Neural progenitor cell (in vitro differentiated cells): ENCODE measurements at regions not wholly inside any gene's neighbourhood (a gene's known extent, or its start where the extent isn't known, plus 50 kb on each side); places are given as distances from the start of the nearest gene placed in this dataset.
A peak's percentile ranks its signal among the peaks of the same experiment; 100 is the strongest.

Experiments
- DNase-seq: peaks from one replicate; pipeline ENCODE4 v3.0.0-alpha.2; 2016; ENCODE audit warnings: low spot score
- H2AFZ ChIP-seq: fragments of 200-600 bp; sonication (generic); replicated peaks from 2 replicates; pipeline ENCODE4 v1.6.1; 2016; ENCODE audit warnings: antibody characterized with exemption
- H3F3A ChIP-seq: fragments of 200-600 bp; sonication (generic); 2 replicates; pipeline ENCODE4 v1.6.1; 2016; ENCODE audit warnings: antibody characterized with exemption, low read depth
- H3K27ac ChIP-seq: fragments of 200-600 bp; sonication (generic); 2 replicates; pipeline ENCODE4 v1.5.1; 2016; ENCODE audit warnings: mild to moderate bottlenecking
- H3K27me3 ChIP-seq: fragments of 200-600 bp; sonication (generic); 2 replicates; pipeline ENCODE4 v1.6.1; 2016; ENCODE audit warnings: mild to moderate bottlenecking, moderate library complexity
- H3K36me3 ChIP-seq: fragments of 200-600 bp; sonication (generic); 2 replicates; pipeline ENCODE4 v1.5.1; 2016
- H3K4me1 ChIP-seq: fragments of 200-600 bp; sonication (generic); 2 replicates; pipeline ENCODE4 v1.6.1; 2016; ENCODE audit warnings: mixed run types
- H3K4me2 ChIP-seq: fragments of 200-600 bp; sonication (generic); 2 replicates; pipeline ENCODE4 v1.6.1; 2016
- H3K4me3 ChIP-seq: fragments of 200-600 bp; sonication (generic); 2 replicates; pipeline ENCODE4 v1.5.1; 2016
- H3K79me2 ChIP-seq: fragments of 200-600 bp; sonication (generic); 2 replicates; pipeline ENCODE4 v1.6.1; 2016; ENCODE audit warnings: low read depth
- H3K9ac ChIP-seq: fragments of 200-600 bp; sonication (generic); 2 replicates; pipeline ENCODE4 v1.6.1; 2016
- H3K9me3 ChIP-seq: fragments of 200-600 bp; sonication (generic); 2 replicates; pipeline ENCODE4 v1.5.1; 2016; ENCODE audit warnings: low read depth
- H4K20me1 ChIP-seq: fragments of 200-600 bp; sonication (generic); 2 replicates; pipeline ENCODE4 v1.6.1; 2016; ENCODE audit warnings: low read depth
- H3K27ac Mint-ChIP-seq: 3 replicates; pipeline ENCODE4 v1.8.0; 2021; ENCODE audit warnings: mixed read lengths
- H3K27me3 Mint-ChIP-seq: 2 replicates; pipeline ENCODE4 v1.8.0; 2022; ENCODE audit warnings: low read depth, mild to moderate bottlenecking, inconsistent platforms, moderate library complexity, mixed read lengths; ENCODE audit not compliant: insufficient read depth
- H3K36me3 Mint-ChIP-seq: 3 replicates; pipeline ENCODE4 v1.8.0; 2021; ENCODE audit warnings: mixed read lengths
- H3K4me1 Mint-ChIP-seq: 3 replicates; pipeline ENCODE4 v1.8.0; 2021; ENCODE audit warnings: mixed read lengths
- H3K4me3 Mint-ChIP-seq: 3 replicates; pipeline ENCODE4 v1.8.0; 2021; ENCODE audit warnings: mild to moderate bottlenecking, moderate library complexity, mixed read lengths
- H3K9me3 Mint-ChIP-seq: 3 replicates; pipeline ENCODE4 v1.8.0; 2020; ENCODE audit warnings: mixed read lengths
- CTCF ChIP-seq: fragments of 200-600 bp; sonication (generic); IDR thresholded peaks from 2 replicates; pipeline ENCODE4 v1.5.1; 2017; ENCODE audit warnings: antibody characterized with exemption, mild to moderate bottlenecking
- EZH2 ChIP-seq: fragments of 200-600 bp; sonication (generic); IDR thresholded peaks from 2 replicates; pipeline ENCODE4 v1.6.1; 2017; ENCODE audit warnings: antibody characterized with exemption, mild to moderate bottlenecking, moderate library complexity
- EZH2phosphoT487 ChIP-seq: fragments of 200-600 bp; sonication (generic); IDR thresholded peaks from 2 replicates; pipeline ENCODE4 v1.6.1; 2017; ENCODE audit warnings: antibody characterized with exemption

- Histone ChIP-seq H3K36me3 (no peaks in the 10 kb centered on the region), H3K9me3 (no peaks in the 10 kb centered on the region), H3K27ac (no peak overlapping the region), H3K4me3 (no peak overlapping the region), H3K4me1 (no peaks in the 10 kb centered on the region), H3K27me3 (no peaks in the 10 kb centered on the region), H3K79me2 (no peaks in the 10 kb centered on the region), H3F3A (no peaks in the 10 kb centered on the region), H2AFZ (no peak overlapping the region), H3K4me2 (no peak overlapping the region), H3K9ac (no peak overlapping the region), H4K20me1 (no peaks in the 10 kb centered on the region)
- Mint-ChIP-seq H3K27ac (no peak overlapping the region), H3K4me1 (no peaks in the 10 kb centered on the region), H3K9me3 (peaks cover 10% of the 10 kb centered on the region), H3K36me3 (no peaks in the 10 kb centered on the region), H3K27me3 (no peaks in the 10 kb centered on the region), H3K4me3 (no peak overlapping the region)
- no peak for DNase-seq
- TF ChIP-seq CTCF = no peak
- TF ChIP-seq EZH2phosphoT487 = no peak
- no peak for TF ChIP-seq EZH2
Observed at GRCh38 chr3:79960594-79960993, 192.8 kb upstream of the ROBO1 start.

GRCh38 chr3:79957066-79957465 is 189.3 kb upstream of the ROBO1 start:
- Histone ChIP-seq H3K27ac (no peak overlapping the region), H3K4me1 (peaks cover 34% of the 10 kb centered on the region), H3F3A (peaks cover 5% of the 10 kb centered on the region), H3K9me3 (no peaks in the 10 kb centered on the region), H3K9ac (no peak overlapping the region), H3K4me2 (no peak overlapping the region), H3K27me3 (no peaks in the 10 kb centered on the region), H3K79me2 (no peaks in the 10 kb centered on the region), H4K20me1 (no peaks in the 10 kb centered on the region), H3K4me3 (no peak overlapping the region), H3K36me3 (no peaks in the 10 kb centered on the region), H2AFZ (no peak overlapping the region)
- Mint-ChIP-seq H3K36me3 (no peaks in the 10 kb centered on the region), H3K4me1 (peaks cover 11% of the 10 kb centered on the region), H3K9me3 (peaks cover 3% of the 10 kb centered on the region), H3K27me3 (peaks cover 2% of the 10 kb centered on the region), H3K4me3 (no peak overlapping the region), H3K27ac (no peak overlapping the region)
- TF ChIP-seq EZH2 (no peak), CTCF (no peak), EZH2phosphoT487 (no peak)
- no peak for DNase-seq

- peaks cover 7% of the 10 kb centered on the region for H3K9me3 Mint-ChIP-seq
- H3K27ac Mint-ChIP-seq = no peak overlapping the region
Observed at GRCh38 chr3:79954756-79955155, 187.0 kb upstream of the ROBO1 start.

More at GRCh38 chr3:79954756-79955155, 187.0 kb upstream of the ROBO1 start:
- no peak overlapping the region for H3K4me2 ChIP-seq
- H3K27me3 ChIP-seq = no peaks in the 10 kb centered on the region
- no peaks in the 10 kb centered on the region for H3K36me3 ChIP-seq
- no peak overlapping the region for H3K9ac ChIP-seq
- DNase-seq = no peak
- no peaks in the 10 kb centered on the region for H3K9me3 ChIP-seq
- H3K27ac ChIP-seq = no peak overlapping the region
- Mint-ChIP-seq H3K4me1 (peaks cover 15% of the 10 kb centered on the region), H3K4me3 (no peak overlapping the region), H3K27me3 (peaks cover 2% of the 10 kb centered on the region), H3K36me3 (no peaks in the 10 kb centered on the region)
- no peak overlapping the region for H3K4me3 ChIP-seq
- H4K20me1 ChIP-seq = no peaks in the 10 kb centered on the region
- no peak for TF ChIP-seq CTCF
- TF ChIP-seq EZH2 = no peak
- no peak for TF ChIP-seq EZH2phosphoT487
- peak overlapping the region; percentile 27 for H2AFZ ChIP-seq
- no peaks in the 10 kb centered on the region for H3K79me2 ChIP-seq
- peaks cover 5% of the 10 kb centered on the region for H3F3A ChIP-seq
- peaks cover 34% of the 10 kb centered on the region for H3K4me1 ChIP-seq
